ENCODE measurements at regions not wholly inside any gene's neighbourhood (a gene's known extent, or its start where the extent isn't known, plus 50 kb on each side); places are given as distances from the start of the nearest gene placed in this dataset.

DNA sequence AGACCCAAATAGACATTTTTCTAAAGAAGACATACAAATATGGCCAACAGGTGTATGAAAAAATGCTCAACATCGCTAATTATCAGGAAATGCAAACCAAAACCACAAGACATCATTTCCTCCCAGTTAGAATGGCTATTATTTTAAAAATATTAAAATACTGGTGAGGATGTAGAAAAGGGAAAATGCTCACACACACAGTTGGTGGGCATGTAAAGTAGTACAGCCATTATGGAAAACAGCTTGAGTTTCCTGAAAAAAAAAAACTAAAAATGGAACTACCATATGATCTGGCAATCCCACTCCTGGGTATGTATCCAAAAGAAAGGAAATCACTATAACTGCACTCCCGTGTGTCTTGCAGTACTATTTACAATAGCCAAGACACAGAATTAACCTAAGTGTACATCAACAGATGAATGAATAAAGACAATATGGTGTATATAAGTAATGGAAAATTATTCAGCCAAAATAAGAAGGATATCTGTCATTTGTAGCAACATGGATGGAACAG lies 128.9 kb upstream of the DKK2 start:
- TF ChIP-seq, protein P1, sequence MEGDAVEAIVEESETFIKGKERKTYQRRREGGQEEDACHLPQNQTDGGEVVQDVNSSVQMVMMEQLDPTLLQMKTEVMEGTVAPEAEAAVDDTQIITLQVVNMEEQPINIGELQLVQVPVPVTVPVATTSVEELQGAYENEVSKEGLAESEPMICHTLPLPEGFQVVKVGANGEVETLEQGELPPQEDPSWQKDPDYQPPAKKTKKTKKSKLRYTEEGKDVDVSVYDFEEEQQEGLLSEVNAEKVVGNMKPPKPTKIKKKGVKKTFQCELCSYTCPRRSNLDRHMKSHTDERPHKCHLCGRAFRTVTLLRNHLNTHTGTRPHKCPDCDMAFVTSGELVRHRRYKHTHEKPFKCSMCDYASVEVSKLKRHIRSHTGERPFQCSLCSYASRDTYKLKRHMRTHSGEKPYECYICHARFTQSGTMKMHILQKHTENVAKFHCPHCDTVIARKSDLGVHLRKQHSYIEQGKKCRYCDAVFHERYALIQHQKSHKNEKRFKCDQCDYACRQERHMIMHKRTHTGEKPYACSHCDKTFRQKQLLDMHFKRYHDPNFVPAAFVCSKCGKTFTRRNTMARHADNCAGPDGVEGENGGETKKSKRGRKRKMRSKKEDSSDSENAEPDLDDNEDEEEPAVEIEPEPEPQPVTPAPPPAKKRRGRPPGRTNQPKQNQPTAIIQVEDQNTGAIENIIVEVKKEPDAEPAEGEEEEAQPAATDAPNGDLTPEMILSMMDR (IDR thresholded peaks at IDR 0.05; ENCODE audit: poor library complexity), result no peak
- TF ChIP-seq EZH2 (IDR thresholded peaks at IDR 0.05; ENCODE audit: borderline replicate concordance) (no peak), EZH2phosphoT487 (IDR thresholded peaks at IDR 0.05; ENCODE audit: low read depth, severe bottlenecking, unreplicated experiment) (no peak)

All from hepatocyte (in vitro differentiated cells).